Small intestine (tissue), 7 donors: ENCODE measurements at regions not wholly inside any gene's neighbourhood (a gene's known extent, or its start where the extent isn't known, plus 50 kb on each side); places are given as distances from the start of the nearest gene placed in this dataset.
A peak's percentile ranks its signal among the peaks of the same experiment; 100 is the strongest.

Source experiments
- DNase-seq, 2 donors: peaks; one replicate each; pipeline versions ENCODE4 v3.0.0 to v3.0.0-alpha.2; 2013
- FAIRE-seq: peaks from 2 replicates; lab custom pipeline; 2012; peaks lifted over from hg19 to GRCh38; lab: Jason Lieb, UNC
- H3K27ac ChIP-seq, 3 donors: one replicate each; pipeline ENCODE4 v1.5.1; 2013; ENCODE audit warnings: low read length in 2 of 3, mild to moderate bottlenecking in 2 of 3, control low read depth in 1 of 3, inconsistent platforms in 1 of 3, low read depth in 1 of 3, moderate library complexity in 1 of 3
- H3K27me3 ChIP-seq, 3 donors: one replicate each; pipeline ENCODE4 v1.6.1; 2013; ENCODE audit warnings: low read length in 3 of 3, inconsistent platforms in 1 of 3; ENCODE audit not compliant: control insufficient read depth in 3 of 3, insufficient read depth in 3 of 3
- H3K36me3 ChIP-seq, 3 donors: one replicate each; pipeline ENCODE4 v1.6.1; 2013; ENCODE audit warnings: low read length in 3 of 3, inconsistent platforms in 1 of 3, low read depth in 1 of 3, mild to moderate bottlenecking in 1 of 3, moderate library complexity in 1 of 3; ENCODE audit not compliant: control insufficient read depth in 3 of 3, insufficient read depth in 2 of 3
- H3K4me1 ChIP-seq, 3 donors: one replicate each; pipeline ENCODE4 v1.6.1; 2013; ENCODE audit warnings: low read length in 2 of 3, inconsistent platforms in 1 of 3, low read depth in 1 of 3, mild to moderate bottlenecking in 1 of 3, moderate library complexity in 1 of 3; ENCODE audit not compliant: control insufficient read depth in 3 of 3, insufficient read depth in 2 of 3
- H3K4me3 ChIP-seq, 3 donors: one replicate each; pipeline ENCODE4 v1.5.1; 2013; ENCODE audit warnings: low read length in 3 of 3, control low read depth in 1 of 3, inconsistent platforms in 1 of 3, low read depth in 1 of 3, mild to moderate bottlenecking in 1 of 3, moderate library complexity in 1 of 3
- H3K9me3 ChIP-seq, 2 donors: one replicate each; pipeline ENCODE4 v1.6.1; 2013; ENCODE audit warnings: low read depth in 1 of 2, low read length in 1 of 2; ENCODE audit not compliant: control insufficient read depth in 2 of 2, insufficient read depth in 1 of 2
- WGBS, 3 donors: extraction: QIAGEN DNeasy Blood & Tissue Kit; methylation state at CpG; one replicate each; pipeline ENCODE4 v1.1.7; 2013; 5-methylcytosine and 5-hydroxymethylcytosine counted together
- donor health status: healthy with polysubstance abuse.
- donor health status: control.
- donor health status: control.
- donor health status: Bipolar disorder and iron deficiency.
- donor health status: healthy.

DNA sequence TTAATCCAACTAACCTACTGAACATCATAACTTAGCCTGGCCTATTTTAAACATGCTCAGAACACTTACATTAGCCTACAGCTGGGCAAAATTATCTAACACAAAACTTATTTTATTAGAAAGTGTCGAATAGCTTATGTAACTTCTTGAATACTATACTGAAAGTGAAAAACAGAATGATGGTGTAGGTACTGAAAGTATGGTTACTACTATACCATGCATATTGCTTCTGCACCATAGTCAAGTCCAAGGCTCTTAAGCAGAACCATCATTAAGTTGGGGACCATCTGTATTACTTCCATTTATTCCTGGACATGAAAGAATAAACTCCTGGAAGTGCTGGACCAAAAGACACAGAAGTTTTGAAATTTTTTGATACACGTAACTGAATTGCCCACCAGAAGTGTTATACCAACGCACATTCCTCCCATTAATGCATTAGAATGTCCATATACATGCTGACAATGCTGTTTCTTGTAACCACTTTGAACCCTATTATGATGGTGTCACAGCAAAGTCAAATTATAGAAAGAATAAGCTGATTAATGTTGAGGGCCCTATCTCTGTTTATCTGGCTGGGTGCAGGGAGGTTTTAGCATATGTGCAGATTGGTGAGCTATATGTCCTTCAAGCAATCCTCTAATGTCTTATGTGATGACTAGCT lies 375.7 kb downstream of the ACTL7B start:
- no peaks in the 10 kb centered on the region for H3K27me3 ChIP-seq
- H3K36me3 ChIP-seq = no peaks in the 10 kb centered on the region
- WGBS, 3 donors = 83 to 92% (median 90%) methylated on average over 3 of the region's 3 CpGs
- DNase-seq (no peak), FAIRE-seq (no peak)
- H3K9me3 ChIP-seq = no peaks in the 10 kb centered on the region
- no peak overlapping the region for H3K27ac ChIP-seq
- H3K4me3 ChIP-seq = no peak overlapping the region
- H3K4me1 ChIP-seq = peaks cover 0 to 2% (median 0%) of the 10 kb centered on the region in 3 donors

DNA sequence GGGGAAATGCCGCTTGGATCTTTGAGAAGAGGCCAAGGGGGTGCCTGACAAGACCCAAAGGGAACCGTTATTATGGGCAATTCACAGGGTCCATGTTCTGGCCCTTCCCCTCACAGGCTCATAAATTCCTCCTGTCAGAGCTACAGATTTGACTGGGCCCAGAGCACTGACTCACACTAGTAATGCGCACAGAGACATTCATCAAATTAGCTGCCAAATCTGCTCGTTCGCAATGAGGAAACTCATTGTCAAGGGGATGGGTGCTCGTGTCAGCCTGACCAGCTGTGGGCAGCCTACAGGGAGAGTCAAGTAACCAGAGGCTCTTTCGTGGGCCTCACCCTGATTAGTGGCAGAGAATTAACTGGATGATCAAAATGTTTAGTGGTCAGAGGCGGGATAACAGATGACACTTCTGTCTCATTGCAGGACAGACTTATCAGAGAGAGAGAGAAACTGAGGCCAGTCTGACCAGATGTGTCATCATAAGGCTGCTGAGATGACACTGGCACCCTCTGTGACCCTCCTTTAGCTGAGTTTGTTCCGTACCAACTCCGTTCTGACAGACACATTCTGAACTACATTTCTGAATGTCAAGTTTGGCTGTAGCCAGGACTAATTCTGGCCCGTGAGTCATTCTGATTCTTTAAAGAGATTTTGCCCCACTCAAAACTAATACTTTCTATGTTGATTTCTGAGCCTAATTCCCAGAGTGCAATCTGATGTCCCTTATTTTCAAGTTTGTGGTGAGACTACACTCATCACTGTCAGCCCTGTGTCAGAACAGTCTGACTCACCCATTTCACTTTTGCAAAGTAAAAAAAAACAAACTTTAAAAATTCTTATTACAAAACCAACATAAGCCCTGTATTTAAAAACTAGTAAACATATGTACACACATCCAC lies 377.1 kb downstream of the ACTL7B start:
- Histone ChIP-seq H3K36me3 (no peaks in the 10 kb centered on the region), H3K27me3 (no peaks in the 10 kb centered on the region), H3K4me3 (no peak overlapping the region), H3K9me3 (no peaks in the 10 kb centered on the region), H3K4me1 (peaks cover 0 to 6% (median 0%) of the 10 kb centered on the region in 3 donors), H3K27ac (peak overlapping the region in 1 of 3 donors; percentile 12)
- DNase-seq = peak in 1 of 2 donors; percentile 3
- FAIRE-seq = no peak
- 59 to 72% (median 60%) methylated on average over 11 of the region's 11 CpGs for WGBS, 3 donors

- Histone ChIP-seq H3K36me3 (no peaks in the 10 kb centered on the region), H3K9me3 (no peaks in the 10 kb centered on the region), H3K4me1 (peaks cover 0 to 6% (median 0%) of the 10 kb centered on the region in 3 donors), H3K27ac (peak overlapping the region in 1 of 3 donors; percentile 8), H3K4me3 (no peak overlapping the region), H3K27me3 (no peaks in the 10 kb centered on the region)
- DNase-seq = peak; percentile 52 to 87
- FAIRE-seq = no peak
- WGBS, 3 donors = 21 to 62% (median 39%) methylated on average over 6 of the region's 6 CpGs
These were observed 378.2 kb downstream of the ACTL7B start for GRCh38 chr9:108477529-108478006.

GRCh38 chr9:108476574-108476973 lies 379.2 kb downstream of the ACTL7B start:
- Histone ChIP-seq H3K36me3 (no peaks in the 10 kb centered on the region), H3K27me3 (no peaks in the 10 kb centered on the region), H3K9me3 (no peaks in the 10 kb centered on the region), H3K4me1 (peaks cover 0 to 6% (median 0%) of the 10 kb centered on the region in 3 donors), H3K4me3 (no peak overlapping the region), H3K27ac (no peak overlapping the region)
- no peak for DNase-seq
- WGBS, 3 donors = 56 to 67% (median 60%) methylated on average over 3 of the region's 3 CpGs
- no peak for FAIRE-seq

DNA sequence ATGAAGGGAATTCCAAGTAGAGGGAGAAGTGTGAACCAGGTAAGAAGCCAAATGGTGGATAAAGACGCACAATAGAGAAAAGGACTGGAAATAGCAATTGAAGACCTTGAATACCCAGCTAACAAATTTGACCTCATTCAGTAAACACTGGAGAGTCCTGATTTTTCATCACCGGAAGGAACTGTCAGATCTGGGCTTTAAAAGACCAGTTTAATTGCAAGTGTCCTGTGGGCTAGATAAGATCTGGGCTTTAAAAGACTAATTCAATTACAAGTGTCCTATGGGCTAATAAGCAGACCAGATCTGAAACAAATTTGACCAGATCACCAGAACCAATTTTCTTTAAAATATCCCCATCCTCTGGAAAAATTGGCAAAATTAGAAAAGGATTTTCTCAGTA lies 380.0 kb downstream of the ACTL7B start:
- H3K36me3 ChIP-seq = no peaks in the 10 kb centered on the region
- WGBS, 3 donors = 85 to 98% (median 90%) methylated on average over 2 of the region's 2 CpGs
- no peaks in the 10 kb centered on the region for H3K9me3 ChIP-seq
- FAIRE-seq (no peak), DNase-seq (no peak)
- no peak overlapping the region for H3K27ac ChIP-seq
- peaks cover 0 to 6% (median 0%) of the 10 kb centered on the region in 3 donors for H3K4me1 ChIP-seq
- no peaks in the 10 kb centered on the region for H3K27me3 ChIP-seq
- H3K4me3 ChIP-seq = no peak overlapping the region

GRCh38 chr9:108474356-108474755 lies 381.4 kb downstream of the ACTL7B start:
- WGBS, 3 donors = 75 to 80% (median 79%) methylated on average over 6 of the region's 6 CpGs
- Histone ChIP-seq H3K27ac (no peak overlapping the region), H3K9me3 (peaks cover 0 to 3% of the 10 kb centered on the region in 2 donors), H3K4me1 (peaks cover 0 to 6% (median 0%) of the 10 kb centered on the region in 3 donors), H3K4me3 (no peak overlapping the region), H3K27me3 (no peaks in the 10 kb centered on the region), H3K36me3 (no peaks in the 10 kb centered on the region)
- no peak for FAIRE-seq
- DNase-seq = no peak

DNA sequence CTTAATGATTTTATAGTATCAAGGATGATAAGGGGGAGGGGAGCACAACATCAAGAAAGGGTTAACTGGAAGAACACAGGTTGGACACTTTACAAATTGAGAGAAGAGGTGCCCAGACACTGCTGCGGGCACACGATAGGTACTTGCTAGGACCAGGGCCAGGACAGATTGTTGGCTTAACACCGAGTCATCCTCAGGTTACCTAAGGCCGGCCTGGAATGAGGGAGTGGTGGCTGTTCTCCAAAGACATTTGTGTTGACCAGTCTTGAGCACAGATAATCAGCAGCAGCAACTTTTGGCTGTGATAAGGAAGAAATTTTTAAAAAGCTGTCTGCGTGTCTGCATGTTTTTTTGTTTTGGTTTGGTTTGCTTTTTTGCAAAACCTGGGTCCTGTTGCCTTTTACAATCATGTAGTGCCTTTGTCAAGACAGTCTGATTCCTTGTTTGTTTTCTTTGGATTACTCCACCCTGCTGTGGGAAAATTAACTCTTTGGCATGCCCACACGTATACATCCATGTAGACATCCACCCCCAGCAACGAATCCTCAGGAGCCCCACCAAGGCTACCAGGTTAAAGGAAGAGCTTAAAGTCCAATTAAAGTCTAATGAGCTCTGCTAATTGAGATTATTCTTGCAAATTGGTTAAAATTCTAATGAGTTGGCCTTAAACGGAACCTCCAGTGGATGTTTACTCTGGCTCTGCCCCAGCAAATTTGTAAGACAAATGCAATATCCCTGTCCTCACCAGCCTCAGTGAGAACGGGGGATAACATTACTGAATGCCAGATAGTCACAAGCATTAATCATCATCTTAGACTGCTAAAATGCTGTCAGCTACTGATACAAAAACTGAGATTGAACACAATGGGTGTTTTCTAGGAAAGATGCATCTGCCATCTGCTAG lies 382.3 kb downstream of the ACTL7B start:
- WGBS, 3 donors = 53 to 58% (median 57%) methylated on average over 9 of the region's 9 CpGs
- H3K36me3 ChIP-seq = no peaks in the 10 kb centered on the region
- peak in 1 of 2 donors; percentile 5 for DNase-seq
- peaks cover 0 to 3% of the 10 kb centered on the region in 2 donors for H3K9me3 ChIP-seq
- no peak overlapping the region for H3K4me3 ChIP-seq
- H3K27me3 ChIP-seq = no peaks in the 10 kb centered on the region
- H3K27ac ChIP-seq = no peak overlapping the region
- peaks cover 0 to 6% (median 0%) of the 10 kb centered on the region in 3 donors for H3K4me1 ChIP-seq
- FAIRE-seq = no peak
